ENCODE measurements at regions not wholly inside any gene's neighbourhood (a gene's known extent, or its start where the extent isn't known, plus 50 kb on each side); places are given as distances from the start of the nearest gene placed in this dataset.
"Not testable (repeated sequence)": the region's sequence is repeated elsewhere in the genome, so short reads cannot be mapped to it uniquely, and the experiment has no call there.

DNA sequence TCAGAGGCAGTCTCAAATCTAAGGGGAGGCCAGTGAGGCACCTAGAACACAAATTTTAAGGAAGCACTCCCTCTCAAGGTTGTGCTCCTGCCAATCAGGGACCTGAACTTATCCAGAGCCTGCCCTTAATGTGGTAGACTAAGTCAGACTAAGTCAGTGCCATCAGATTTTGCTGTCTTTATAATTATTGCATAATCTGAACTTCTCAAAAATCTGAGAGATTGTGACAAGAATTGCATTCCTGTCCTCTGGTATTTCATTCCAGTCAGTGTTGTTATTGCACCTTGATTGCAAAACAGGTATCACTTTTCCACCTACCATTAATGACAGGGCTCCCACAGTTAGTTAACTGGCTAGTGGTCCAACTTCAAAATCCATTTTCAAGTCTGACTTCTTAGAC, 197.1 kb upstream of the HCN1 start:
- no peak for DNase-seq (ENCODE audit: low read depth)
- TF ChIP-seq, protein P1, sequence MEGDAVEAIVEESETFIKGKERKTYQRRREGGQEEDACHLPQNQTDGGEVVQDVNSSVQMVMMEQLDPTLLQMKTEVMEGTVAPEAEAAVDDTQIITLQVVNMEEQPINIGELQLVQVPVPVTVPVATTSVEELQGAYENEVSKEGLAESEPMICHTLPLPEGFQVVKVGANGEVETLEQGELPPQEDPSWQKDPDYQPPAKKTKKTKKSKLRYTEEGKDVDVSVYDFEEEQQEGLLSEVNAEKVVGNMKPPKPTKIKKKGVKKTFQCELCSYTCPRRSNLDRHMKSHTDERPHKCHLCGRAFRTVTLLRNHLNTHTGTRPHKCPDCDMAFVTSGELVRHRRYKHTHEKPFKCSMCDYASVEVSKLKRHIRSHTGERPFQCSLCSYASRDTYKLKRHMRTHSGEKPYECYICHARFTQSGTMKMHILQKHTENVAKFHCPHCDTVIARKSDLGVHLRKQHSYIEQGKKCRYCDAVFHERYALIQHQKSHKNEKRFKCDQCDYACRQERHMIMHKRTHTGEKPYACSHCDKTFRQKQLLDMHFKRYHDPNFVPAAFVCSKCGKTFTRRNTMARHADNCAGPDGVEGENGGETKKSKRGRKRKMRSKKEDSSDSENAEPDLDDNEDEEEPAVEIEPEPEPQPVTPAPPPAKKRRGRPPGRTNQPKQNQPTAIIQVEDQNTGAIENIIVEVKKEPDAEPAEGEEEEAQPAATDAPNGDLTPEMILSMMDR (conservative IDR thresholded peaks at IDR 0.05; ENCODE audit: low read length), result no peak
- H3K4me3 ChIP-seq (ENCODE audit: low read length), result no peak overlapping the region

- not testable (repeated sequence) for DNase-seq (ENCODE audit: low read depth); H3K4me3 ChIP-seq (ENCODE audit: low read length)
These were observed 194.4 kb upstream of the HCN1 start for GRCh38 chr5:45890441-45891080.

- DNase-seq (ENCODE audit: low read depth), result no peak
- TF ChIP-seq, protein P1 (conservative IDR thresholded peaks at IDR 0.05; ENCODE audit: low read length), result no peak
- H3K4me3 ChIP-seq (ENCODE audit: low read length), result no peak overlapping the region
These were observed 166.6 kb upstream of the HCN1 start for GRCh38 chr5:45862763-45863162.

DNA sequence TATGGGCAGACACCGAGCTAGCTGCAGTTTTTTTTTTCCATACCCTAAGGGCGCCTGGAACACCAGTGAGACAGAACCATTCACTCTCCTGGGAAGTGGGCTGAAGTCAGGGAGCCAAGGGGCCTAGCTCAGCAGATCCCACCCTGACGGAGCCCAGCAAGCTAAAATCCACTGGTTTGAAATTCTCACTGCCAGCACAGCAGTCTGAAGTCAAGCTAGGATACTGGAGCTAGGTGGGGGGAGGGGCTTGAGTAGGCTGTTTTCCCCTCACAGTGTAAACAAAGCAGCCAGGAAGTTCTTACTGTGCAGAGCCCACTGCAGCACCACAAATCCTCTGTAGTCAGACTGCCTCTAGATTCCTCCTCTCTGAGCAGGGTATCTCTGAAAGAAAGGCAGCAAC, 151.7 kb upstream of the HCN1 start:
- DNase-seq (ENCODE audit: low read depth), result no peak

GRCh38 chr5:45826055-45826454, 129.9 kb upstream of the HCN1 start:
- no peak for DNase-seq (ENCODE audit: low read depth)
- no peak overlapping the region for H3K4me3 ChIP-seq (ENCODE audit: low read length)
- TF ChIP-seq, protein P1 (conservative IDR thresholded peaks at IDR 0.05; ENCODE audit: low read length), result no peak

More for the DNA sequence above, 151.7 kb upstream of the HCN1 start:
- no peak overlapping the region for H3K4me3 ChIP-seq (ENCODE audit: low read length)
- TF ChIP-seq, protein P1 (conservative IDR thresholded peaks at IDR 0.05; ENCODE audit: low read length), result no peak

GRCh38 chr5:45800331-45800730, 104.2 kb upstream of the HCN1 start:
- H3K4me3 ChIP-seq (ENCODE audit: low read length), result no peak overlapping the region
- TF ChIP-seq, protein P1 (conservative IDR thresholded peaks at IDR 0.05; ENCODE audit: low read length), result no peak
- DNase-seq (ENCODE audit: low read depth), result no peak

- H3K4me3 ChIP-seq (ENCODE audit: low read length), result no peak overlapping the region
- no peak for DNase-seq (ENCODE audit: low read depth)
- TF ChIP-seq, protein P1 (conservative IDR thresholded peaks at IDR 0.05; ENCODE audit: low read length), result no peak
These were observed 103.2 kb upstream of the HCN1 start for GRCh38 chr5:45799388-45799787.

Data from AG10803 (cell line).